Cardiac muscle cell (in vitro differentiated cells and primary cell): ENCODE measurements at regions not wholly inside any gene's neighbourhood (a gene's known extent, or its start where the extent isn't known, plus 50 kb on each side); places are given as distances from the start of the nearest gene placed in this dataset.
"Not testable (repeated sequence)": the region's sequence is repeated elsewhere in the genome, so short reads cannot be mapped to it uniquely, and the experiment has no call there.

ENCODE experiments used
- DNase-seq, 2 donors: peaks; one replicate each; pipeline versions ENCODE4 v3.0.0 to v3.0.0-alpha.2; 2010 to 2017; ENCODE audit warnings: low read depth in 1 of 2, low spot score in 1 of 2
- H3K27ac ChIP-seq: fragments of 200-600 bp; sonication (generic); 2 replicates; pipeline ENCODE4 v1.5.1; 2016
- H3K27me3 ChIP-seq: fragments of 200-600 bp; sonication (generic); 2 replicates; pipeline ENCODE4 v1.6.0; 2016; ENCODE audit warnings: control low read depth
- H3K36me3 ChIP-seq: fragments of 200-600 bp; sonication (generic); 2 replicates; pipeline ENCODE4 v1.5.1; 2016; ENCODE audit warnings: control low read depth
- H3K4me1 ChIP-seq: fragments of 200-600 bp; sonication (generic); 2 replicates; pipeline ENCODE4 v1.8.1; 2017; ENCODE audit warnings: low read depth, mild to moderate bottlenecking, mixed run types
- H3K4me3 ChIP-seq: fragments of 200-600 bp; sonication (generic); 2 replicates; pipeline ENCODE4 v1.5.1; 2016; ENCODE audit warnings: mild to moderate bottlenecking
- H3K9me3 ChIP-seq: fragments of 200-600 bp; sonication (generic); 2 replicates; pipeline ENCODE4 v1.5.1; 2017; ENCODE audit warnings: low read depth, mild to moderate bottlenecking, control low read depth

- not testable (repeated sequence) for H3K4me1 ChIP-seq, H3K36me3 ChIP-seq, H3K27me3 ChIP-seq, DNase-seq, H3K4me3 ChIP-seq, H3K27ac ChIP-seq, H3K9me3 ChIP-seq
Observed at GRCh38 chr21:6556516-6556915, 3964.9 kb upstream of the TPTE start.

GRCh38 chr21:6557415-6557814 lies 3964.0 kb upstream of the TPTE start:
- H3K27ac ChIP-seq, H3K4me3 ChIP-seq, H3K36me3 ChIP-seq, DNase-seq, H3K9me3 ChIP-seq, H3K4me1 ChIP-seq, H3K27me3 ChIP-seq: not testable (repeated sequence)

- not testable (repeated sequence) for H3K4me3 ChIP-seq, H3K9me3 ChIP-seq, H3K27me3 ChIP-seq, DNase-seq, H3K4me1 ChIP-seq, H3K36me3 ChIP-seq, H3K27ac ChIP-seq
Observed at GRCh38 chr21:6561168-6561567, 3960.2 kb upstream of the TPTE start.

- not testable (repeated sequence) for H3K36me3 ChIP-seq, DNase-seq, H3K27ac ChIP-seq, H3K4me3 ChIP-seq, H3K9me3 ChIP-seq, H3K27me3 ChIP-seq, H3K4me1 ChIP-seq
Observed at GRCh38 chr21:6561578-6561977, 3959.8 kb upstream of the TPTE start.

- H3K4me1 ChIP-seq, DNase-seq, H3K36me3 ChIP-seq, H3K9me3 ChIP-seq, H3K27me3 ChIP-seq, H3K4me3 ChIP-seq, H3K27ac ChIP-seq: not testable (repeated sequence)
Observed at GRCh38 chr21:6564543-6565166, 3956.7 kb upstream of the TPTE start.

GRCh38 chr21:6565190-6566094 lies 3955.9 kb upstream of the TPTE start:
- not testable (repeated sequence) for H3K27ac ChIP-seq, H3K27me3 ChIP-seq, H3K36me3 ChIP-seq, H3K4me1 ChIP-seq, H3K4me3 ChIP-seq, H3K9me3 ChIP-seq
- peak; percentile 0 to 66 for DNase-seq

- not testable (repeated sequence) for H3K4me1 ChIP-seq, DNase-seq, H3K36me3 ChIP-seq, H3K9me3 ChIP-seq, H3K4me3 ChIP-seq, H3K27ac ChIP-seq, H3K27me3 ChIP-seq
Observed at GRCh38 chr21:6567542-6567941, 3953.8 kb upstream of the TPTE start.

- H3K9me3 ChIP-seq, H3K36me3 ChIP-seq, H3K4me1 ChIP-seq: not testable (repeated sequence)
Observed at GRCh38 chr21:6569152-6569551, 3952.2 kb upstream of the TPTE start.

GRCh38 chr21:6569587-6570392 lies 3951.6 kb upstream of the TPTE start:
- not testable (repeated sequence) for H3K4me3 ChIP-seq, H3K27me3 ChIP-seq, H3K4me1 ChIP-seq, H3K36me3 ChIP-seq, H3K27ac ChIP-seq, DNase-seq, H3K9me3 ChIP-seq

More at GRCh38 chr21:6569152-6569551, 3952.2 kb upstream of the TPTE start:
- not testable (repeated sequence) for DNase-seq, H3K27ac ChIP-seq, H3K27me3 ChIP-seq, H3K4me3 ChIP-seq

GRCh38 chr21:6570700-6571368 lies 3950.5 kb upstream of the TPTE start:
- DNase-seq, H3K27ac ChIP-seq, H3K36me3 ChIP-seq, H3K9me3 ChIP-seq, H3K27me3 ChIP-seq, H3K4me3 ChIP-seq, H3K4me1 ChIP-seq: not testable (repeated sequence)

GRCh38 chr21:6573576-6573975 lies 3947.8 kb upstream of the TPTE start:
- not testable (repeated sequence) for H3K36me3 ChIP-seq, H3K27ac ChIP-seq, H3K9me3 ChIP-seq, H3K27me3 ChIP-seq, H3K4me3 ChIP-seq, DNase-seq, H3K4me1 ChIP-seq

GRCh38 chr21:6579801-6580200 lies 3941.6 kb upstream of the TPTE start:
- H3K4me3 ChIP-seq, H3K27me3 ChIP-seq, H3K27ac ChIP-seq, DNase-seq, H3K36me3 ChIP-seq, H3K9me3 ChIP-seq, H3K4me1 ChIP-seq: not testable (repeated sequence)
